HG03066 (cell line): ENCODE measurements at regions not wholly inside any gene's neighbourhood (a gene's known extent, or its start where the extent isn't known, plus 50 kb on each side); places are given as distances from the start of the nearest gene placed in this dataset.

Source experiments
- ATAC-seq: cut with Tn5 transposase; IDR thresholded peaks from one replicate; pipeline ENCODE4 v1.9.1; 2021; ENCODE audit warnings: low read depth; ENCODE audit not compliant: unreplicated experiment

GRCh38 chr14:97331058-97331457 is 533.9 kb downstream of the VRK1 start:
- no peak for ATAC-seq

GRCh38 chr14:97331526-97331925 is 534.3 kb downstream of the VRK1 start:
- no peak for ATAC-seq

DNA sequence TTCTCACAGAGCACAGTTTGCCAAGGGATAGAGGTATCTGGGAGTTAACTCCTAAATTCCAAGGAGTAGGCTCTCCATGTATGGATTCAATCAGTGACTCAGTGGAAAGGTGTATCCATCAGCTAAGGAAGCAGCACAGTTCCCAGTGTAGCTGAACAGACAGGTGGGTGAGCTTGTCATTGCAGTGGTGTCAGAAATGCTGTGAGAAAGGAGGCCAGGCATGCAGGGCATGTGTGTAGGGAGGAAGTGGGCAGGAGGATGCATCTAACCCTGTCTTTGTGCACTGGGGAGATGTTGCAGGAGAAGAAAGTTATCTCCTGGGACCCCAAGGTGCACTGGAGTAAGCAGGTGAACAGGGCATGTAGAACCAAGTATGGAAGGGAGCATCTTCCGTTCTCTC is 539.0 kb downstream of the VRK1 start:
- ATAC-seq = no peak

DNA sequence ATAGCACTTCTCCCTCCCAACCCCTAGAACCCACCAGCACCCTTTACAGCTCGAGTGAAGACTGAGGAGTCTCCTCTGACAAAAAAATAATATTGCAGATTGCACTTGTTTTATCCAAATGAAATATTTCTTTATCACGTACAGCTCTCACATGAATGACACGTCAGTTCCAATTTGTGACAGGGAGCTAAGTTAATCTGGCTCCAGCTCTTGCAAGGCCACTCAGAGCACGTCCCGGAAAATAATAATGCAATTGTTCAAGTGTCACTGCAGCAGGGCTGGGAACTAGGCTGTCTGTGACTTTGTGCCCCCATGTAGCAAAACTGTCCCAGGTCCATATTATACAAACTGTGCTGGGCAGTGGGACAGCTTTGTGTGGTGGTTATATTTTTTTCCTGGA is 539.6 kb downstream of the VRK1 start:
- no peak for ATAC-seq

DNA sequence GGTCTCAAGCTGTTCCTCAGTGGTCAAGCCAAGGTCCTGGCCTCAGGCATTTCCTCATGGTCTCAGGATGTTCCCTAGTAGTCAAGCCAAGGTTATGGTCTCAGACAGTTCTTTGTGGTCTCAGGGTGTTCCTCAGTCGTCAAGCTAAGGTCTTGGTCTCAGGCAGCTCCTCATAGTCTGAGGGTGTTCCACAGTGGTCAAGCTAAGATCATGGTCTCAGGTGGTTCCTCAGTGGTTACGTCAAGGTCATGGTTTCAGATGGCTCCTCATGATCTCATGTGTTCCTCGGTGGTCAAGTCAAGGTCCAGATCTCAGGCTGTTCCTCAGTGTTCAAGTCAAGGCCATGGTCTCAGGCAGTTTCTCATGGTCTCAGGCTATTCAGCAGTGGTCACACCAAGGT is 540.1 kb downstream of the VRK1 start:
- no peak for ATAC-seq

DNA sequence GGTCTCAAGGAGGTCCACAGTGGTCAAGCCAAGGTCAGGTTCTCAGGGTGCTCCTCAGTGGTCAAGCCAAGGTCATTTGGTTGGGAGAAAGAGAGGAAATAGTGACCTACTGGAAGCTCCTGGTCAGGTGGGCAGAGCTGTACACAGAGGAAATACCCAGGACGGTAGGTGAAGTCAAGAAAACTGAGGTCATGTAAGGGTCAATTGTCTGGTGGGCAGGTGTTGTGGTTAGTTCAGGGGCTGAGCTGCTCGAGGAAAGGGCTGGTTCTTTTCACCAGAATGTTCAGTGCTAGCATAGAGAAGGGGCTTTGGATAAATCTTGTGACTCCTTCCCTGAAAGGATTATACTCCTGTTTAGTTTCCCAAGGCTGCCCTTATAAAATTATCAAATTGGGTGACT is 540.5 kb downstream of the VRK1 start:
- ATAC-seq = no peak

DNA sequence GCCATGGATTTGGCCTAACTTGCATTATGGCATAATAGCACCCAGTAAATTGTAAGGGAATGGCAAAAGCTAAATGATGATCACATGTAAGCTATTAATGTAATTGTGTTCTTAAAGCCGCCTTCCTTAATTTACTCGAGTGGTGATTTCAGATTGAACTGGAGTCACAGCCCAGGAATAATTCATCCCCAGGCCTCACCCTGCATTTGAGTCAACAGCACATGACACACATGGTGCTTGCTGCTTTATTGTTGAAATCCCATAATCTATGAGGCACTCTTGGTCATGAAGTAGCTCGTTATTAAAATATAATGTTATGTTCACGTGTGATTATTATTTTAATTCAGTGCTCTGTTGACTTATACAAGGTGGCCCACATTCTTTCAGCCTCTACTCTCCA is 547.5 kb downstream of the VRK1 start:
- no peak for ATAC-seq

DNA sequence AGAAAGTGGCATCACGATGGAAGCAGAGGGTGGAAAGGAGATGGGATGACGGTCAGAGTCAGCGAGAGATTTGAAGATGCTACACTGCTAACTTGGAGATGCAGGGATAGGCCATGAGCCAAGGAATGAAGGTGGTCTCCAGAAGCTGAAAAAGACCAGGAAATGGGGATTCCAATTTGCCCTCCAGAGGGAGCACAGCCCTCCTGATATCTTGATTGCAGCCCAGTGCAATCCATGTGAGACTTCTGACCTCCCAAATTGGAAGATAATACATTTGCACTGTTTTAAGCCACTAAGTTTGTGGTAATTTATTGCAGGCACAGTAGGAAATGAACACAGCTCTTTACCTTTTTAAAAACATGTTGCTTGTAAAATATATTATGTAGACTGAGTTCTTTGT is 549.5 kb downstream of the VRK1 start:
- ATAC-seq = no peak

- no peak for ATAC-seq
Measured at GRCh38 chr14:97349463-97349862, 552.3 kb downstream of the VRK1 start.

GRCh38 chr14:97349946-97350345 is 552.8 kb downstream of the VRK1 start:
- no peak for ATAC-seq

- ATAC-seq = no peak
Measured at GRCh38 chr14:97350415-97350814, 553.2 kb downstream of the VRK1 start.

DNA sequence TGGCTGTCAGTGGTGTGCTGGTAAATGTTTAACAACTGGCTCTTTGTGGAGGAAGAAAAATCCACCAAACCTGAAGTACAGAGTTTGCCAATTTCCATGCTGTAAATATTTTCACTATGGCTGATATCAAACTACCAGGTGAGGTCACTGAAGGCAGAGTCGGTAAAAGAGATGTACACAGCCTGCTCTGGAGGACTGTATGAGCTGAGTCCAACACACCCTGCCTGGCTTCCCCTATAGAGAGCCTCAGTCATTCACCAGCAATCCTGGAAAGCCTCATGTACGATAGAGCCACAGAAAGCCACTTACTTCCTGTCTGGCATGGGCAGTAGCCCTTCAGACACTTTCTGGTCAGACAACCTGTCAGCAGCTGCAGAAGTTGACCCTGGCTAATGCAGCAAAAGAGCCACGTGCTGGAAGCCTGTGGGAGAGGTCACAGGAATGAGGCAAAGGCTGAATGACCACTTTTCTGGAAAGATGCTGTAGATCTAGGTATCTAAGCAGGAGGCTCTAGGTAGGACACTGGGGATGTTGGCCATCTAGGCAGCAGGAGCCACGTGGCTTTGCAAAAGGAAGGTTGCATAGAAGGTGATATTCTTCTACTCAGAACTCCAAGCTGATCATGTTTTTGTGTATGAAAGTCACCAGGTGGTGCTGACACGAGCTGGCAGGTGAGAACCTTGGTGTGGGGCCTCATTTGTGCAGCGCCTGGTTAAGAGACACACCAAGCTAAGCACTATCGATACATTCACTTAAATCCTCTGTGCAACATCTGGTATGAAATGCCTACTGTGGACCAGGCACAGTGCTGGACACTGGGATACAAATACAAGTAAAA is 553.9 kb downstream of the VRK1 start:
- no peak for ATAC-seq

DNA sequence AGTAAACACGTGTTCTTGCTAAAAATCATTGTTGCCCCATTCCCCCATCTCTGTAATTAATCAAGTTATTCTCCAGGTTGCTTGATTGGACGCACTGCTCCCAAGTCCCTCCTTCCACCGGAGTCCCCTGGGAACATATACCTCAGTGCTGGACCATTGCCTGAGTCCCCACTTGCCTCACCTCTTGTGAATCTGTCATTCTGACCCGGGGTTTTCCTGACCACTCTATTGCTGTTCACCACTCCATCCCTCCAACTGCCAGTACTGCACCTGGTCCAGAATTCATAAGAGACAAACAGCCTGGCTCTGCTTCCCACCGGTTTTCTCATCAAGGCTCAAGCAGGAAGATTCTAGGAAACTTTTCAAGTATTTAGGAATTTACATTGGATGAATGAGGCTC is 555.9 kb downstream of the VRK1 start:
- no peak for ATAC-seq

GRCh38 chr14:97354119-97354722 is 557.0 kb downstream of the VRK1 start:
- ATAC-seq = no peak

- ATAC-seq = no peak
Measured at GRCh38 chr14:97359341-97359740, 562.2 kb downstream of the VRK1 start.

GRCh38 chr14:97361181-97361580 is 564.0 kb downstream of the VRK1 start:
- no peak for ATAC-seq

DNA sequence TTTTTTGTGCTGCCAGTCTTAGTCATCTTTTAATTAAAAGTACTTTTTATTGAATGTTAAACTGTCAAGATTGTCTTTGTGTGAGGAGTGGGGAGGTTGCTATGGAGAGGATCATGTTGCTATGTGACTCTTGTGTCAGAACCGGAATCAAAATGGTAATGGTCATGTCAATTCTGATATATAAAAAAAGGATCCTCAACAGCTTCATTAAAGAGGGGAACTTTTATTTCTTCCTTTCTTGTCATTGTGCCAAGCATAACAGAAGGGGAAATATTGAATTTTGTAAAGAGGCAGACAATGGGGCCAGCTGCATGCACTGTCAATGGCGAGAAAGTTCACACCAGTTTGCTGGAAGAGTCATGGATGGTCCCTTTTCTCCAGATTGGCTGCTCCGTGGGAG is 564.8 kb downstream of the VRK1 start:
- ATAC-seq = no peak

GRCh38 chr14:97366400-97366799 is 569.2 kb downstream of the VRK1 start:
- no peak for ATAC-seq

DNA sequence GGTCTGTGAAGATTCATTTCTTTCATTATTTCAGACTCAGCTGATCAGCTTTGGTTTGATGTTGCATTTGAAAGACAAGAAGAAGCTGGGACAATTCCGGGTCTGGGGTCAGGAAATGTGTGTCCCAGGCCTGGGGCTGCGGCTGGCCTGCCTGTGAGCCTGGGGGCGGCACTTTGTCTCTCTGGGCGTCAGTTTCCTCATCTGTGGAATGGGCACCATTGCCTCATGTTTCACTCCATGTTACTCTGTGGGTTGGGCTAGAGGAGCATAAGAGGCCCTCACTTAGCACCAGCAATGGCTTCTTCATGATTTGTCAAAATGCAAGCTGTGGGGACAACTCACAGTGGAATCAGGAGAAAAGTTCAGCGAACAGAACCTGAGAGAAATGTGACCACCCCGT is 570.1 kb downstream of the VRK1 start:
- no peak for ATAC-seq

GRCh38 chr14:97368049-97368448 is 570.9 kb downstream of the VRK1 start:
- ATAC-seq = no peak

DNA sequence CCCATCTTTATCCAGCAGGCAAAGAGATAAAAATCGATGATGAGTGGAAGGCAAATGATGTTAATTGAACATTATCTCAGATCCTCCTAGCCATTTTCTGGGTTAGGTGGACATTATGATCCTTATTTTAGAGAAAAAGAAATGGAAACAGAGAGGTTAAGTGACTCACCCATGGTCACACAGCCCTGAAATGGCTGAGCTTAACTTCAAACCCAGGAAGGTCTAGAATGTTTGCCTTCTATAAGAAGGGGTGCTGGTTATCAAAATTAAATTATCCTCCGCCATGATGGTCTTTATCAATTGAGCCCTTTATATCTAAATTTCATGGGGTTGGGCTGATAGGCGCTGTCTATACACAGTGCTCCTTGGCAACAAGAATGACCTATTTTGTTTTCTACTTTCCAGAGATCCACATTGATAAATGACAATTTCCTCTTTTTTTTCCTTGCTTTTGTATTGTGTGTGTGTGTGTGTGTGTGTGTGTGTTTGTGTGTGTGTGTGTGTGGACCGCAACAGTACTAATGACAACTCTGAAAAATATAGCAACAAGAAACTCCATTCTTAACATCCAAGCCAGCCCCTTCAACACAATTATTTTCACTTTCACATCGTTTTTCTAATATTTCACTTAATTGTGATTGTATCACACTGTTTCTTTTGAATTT is 571.9 kb downstream of the VRK1 start:
- ATAC-seq = no peak

DNA sequence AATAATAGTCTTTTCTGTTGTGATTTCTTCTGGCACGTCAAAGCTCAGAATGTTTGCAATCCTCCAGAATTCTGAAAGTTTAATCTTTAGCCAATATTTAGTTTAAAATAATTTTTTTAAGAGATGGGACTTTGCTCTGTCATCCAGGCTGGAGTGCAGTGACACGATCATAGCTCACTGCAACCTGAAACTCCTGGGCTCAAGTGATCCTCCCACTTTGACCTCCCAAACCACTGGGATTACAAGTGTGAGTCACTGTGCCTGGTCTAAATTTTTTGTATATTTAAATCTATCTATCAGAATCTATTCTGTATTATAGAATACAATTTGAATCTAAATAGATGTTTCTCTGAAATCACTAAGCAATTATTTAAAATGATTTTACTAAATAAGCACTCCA is 572.7 kb downstream of the VRK1 start:
- no peak for ATAC-seq
